ENCODE measurements at regions not wholly inside any gene's neighbourhood (a gene's known extent, or its start where the extent isn't known, plus 50 kb on each side); places are given as distances from the start of the nearest gene placed in this dataset.

DNA sequence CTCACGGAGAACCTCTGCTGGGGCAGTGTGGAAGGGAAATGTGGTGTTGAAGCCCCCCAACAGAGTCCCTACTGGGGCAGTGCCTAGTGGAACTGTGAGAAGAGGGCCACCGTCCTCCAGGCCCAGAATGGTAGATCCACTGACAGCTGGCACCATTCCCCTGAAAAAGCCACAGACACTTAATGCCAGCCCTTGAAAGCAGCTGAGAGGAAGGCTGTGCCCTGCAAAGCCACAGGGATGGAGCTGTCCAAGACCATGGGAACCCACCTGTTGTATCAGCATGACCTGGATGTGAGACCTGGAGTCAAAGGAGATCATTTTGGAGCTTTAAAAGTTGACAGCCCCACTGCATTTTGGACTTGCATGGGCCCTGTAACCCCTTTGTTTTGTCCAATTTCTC, 363.5 kb upstream of the PRICKLE1 start:
- no peak overlapping the region for H3K4me3 ChIP-seq (ENCODE audit: low read depth, low read length)
- no peak for DNase-seq (ENCODE audit: low read depth)
- TF ChIP-seq, protein P1, sequence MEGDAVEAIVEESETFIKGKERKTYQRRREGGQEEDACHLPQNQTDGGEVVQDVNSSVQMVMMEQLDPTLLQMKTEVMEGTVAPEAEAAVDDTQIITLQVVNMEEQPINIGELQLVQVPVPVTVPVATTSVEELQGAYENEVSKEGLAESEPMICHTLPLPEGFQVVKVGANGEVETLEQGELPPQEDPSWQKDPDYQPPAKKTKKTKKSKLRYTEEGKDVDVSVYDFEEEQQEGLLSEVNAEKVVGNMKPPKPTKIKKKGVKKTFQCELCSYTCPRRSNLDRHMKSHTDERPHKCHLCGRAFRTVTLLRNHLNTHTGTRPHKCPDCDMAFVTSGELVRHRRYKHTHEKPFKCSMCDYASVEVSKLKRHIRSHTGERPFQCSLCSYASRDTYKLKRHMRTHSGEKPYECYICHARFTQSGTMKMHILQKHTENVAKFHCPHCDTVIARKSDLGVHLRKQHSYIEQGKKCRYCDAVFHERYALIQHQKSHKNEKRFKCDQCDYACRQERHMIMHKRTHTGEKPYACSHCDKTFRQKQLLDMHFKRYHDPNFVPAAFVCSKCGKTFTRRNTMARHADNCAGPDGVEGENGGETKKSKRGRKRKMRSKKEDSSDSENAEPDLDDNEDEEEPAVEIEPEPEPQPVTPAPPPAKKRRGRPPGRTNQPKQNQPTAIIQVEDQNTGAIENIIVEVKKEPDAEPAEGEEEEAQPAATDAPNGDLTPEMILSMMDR (IDR thresholded peaks at IDR 0.05; ENCODE audit: low read depth, low read length, missing control alignments) = no peak

DNA sequence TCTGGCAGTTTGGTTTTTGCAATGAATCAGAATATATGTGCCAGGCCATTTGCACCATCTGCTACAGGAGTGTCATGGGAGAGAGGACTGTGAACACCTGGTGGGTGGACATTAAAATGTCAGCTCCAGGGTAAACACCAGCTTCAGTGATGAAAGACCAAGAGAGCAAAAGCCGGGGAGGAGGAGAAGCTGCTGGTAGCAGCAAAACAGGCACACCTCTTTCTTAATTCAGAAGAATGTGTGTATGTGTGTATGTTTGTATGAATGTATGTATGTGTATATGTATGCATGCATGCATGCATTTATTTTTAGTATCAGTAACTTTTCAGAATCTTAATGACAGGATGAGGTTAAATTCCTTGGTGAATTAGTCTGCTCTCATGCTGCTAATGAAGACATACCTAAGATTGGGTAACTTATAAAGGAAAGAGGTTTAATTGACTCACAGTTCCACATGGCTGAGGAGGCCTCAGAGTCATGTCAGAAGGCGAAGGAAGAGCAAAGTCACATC, 357.4 kb upstream of the PRICKLE1 start:
- no peak overlapping the region for H3K4me3 ChIP-seq (ENCODE audit: low read depth, low read length)
- TF ChIP-seq, protein P1 (IDR thresholded peaks at IDR 0.05; ENCODE audit: low read depth, low read length, missing control alignments) = no peak
- DNase-seq (ENCODE audit: low read depth) = no peak

DNA sequence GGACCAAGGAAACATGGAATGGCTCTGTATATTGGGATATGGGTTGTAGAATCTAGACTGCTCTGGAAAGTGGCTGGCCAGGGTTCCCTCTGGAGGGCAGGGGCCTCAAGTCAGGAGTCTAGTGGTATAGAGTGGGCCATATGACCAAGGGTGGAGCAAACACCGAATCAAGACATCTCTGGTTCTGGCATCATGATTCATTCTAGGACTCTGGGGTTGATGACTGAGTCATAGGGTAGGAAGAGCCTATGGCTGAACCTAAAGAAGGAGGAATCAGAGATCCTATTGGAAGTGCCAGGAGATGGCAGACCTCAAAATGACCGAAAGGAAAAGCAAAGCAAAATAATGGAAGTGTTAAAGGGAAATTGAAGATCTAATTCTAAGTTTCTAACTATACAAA, 356.4 kb upstream of the PRICKLE1 start:
- no peak overlapping the region for H3K4me3 ChIP-seq (ENCODE audit: low read depth, low read length)
- DNase-seq (ENCODE audit: low read depth) = no peak
- TF ChIP-seq, protein P1 (IDR thresholded peaks at IDR 0.05; ENCODE audit: low read depth, low read length, missing control alignments) = no peak

DNA sequence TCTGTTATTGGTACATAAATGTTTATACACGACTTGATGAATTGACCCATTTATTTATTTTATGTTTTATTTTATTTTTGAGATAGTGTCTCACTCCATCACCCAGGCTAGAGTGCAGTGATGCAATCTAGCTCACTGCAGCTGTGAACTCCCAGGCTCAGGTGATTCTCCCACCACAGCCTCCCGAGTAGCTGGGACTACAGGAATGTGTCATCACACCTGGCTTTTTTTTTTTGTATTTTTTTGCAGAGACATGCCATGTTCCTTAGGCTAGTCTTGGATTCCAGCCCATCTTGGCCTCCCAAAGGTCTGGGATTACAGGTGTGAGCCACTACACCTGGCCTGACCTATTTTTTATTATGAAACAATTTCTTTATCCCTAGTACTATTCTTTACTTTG, 355.0 kb upstream of the PRICKLE1 start:
- no peak overlapping the region for H3K4me3 ChIP-seq (ENCODE audit: low read depth, low read length)
- TF ChIP-seq, protein P1 (IDR thresholded peaks at IDR 0.05; ENCODE audit: low read depth, low read length, missing control alignments) = no peak

DNA sequence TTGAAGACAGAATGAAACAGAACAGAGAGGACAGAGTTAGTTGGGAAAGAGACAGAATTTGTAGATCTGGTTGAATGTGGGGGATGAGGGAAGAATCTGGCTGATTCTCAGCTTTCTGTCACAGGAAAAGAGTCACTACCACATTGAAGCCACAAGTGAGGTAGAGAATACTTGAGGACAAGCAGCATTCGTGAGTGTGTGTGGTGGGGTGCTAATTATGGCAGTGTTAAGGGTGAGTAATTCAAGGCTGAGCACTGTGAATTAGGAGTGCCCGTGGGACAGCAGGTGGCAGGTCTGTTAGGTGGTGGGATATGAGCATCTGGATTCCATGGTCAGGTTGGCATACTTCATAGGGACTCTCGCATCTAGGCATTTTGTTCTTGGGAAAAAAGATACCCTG, 347.4 kb upstream of the PRICKLE1 start:
- H3K4me3 ChIP-seq (ENCODE audit: low read depth, low read length) = no peak overlapping the region
- TF ChIP-seq, protein P1 (IDR thresholded peaks at IDR 0.05; ENCODE audit: low read depth, low read length, missing control alignments) = no peak
- no peak for DNase-seq (ENCODE audit: low read depth)

More for the DNA sequence above, 355.0 kb upstream of the PRICKLE1 start:
- DNase-seq (ENCODE audit: low read depth) = no peak

GRCh38 chr12:42936260-42936659, 346.7 kb upstream of the PRICKLE1 start:
- no peak overlapping the region for H3K4me3 ChIP-seq (ENCODE audit: low read depth, low read length)
- DNase-seq (ENCODE audit: low read depth) = no peak
- TF ChIP-seq, protein P1 (IDR thresholded peaks at IDR 0.05; ENCODE audit: low read depth, low read length, missing control alignments) = no peak

DNA sequence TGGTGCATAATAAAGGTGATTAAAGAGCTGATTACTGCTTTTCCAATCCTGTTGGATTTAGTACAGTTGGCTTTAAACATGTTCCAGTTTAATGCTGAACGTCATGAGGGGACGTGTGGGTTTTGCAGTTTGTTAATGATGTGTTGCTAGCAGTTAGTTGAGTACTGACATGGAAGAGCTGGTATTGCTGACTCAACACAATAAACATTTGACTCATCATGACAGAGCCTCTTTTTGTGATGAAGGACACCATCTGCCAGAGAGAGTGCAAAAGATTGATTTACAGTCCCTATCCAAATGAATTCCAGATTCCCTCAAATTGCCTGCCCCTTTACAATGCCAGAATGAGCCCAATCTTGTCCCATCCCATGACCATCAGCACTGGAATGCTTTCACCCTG, 346.2 kb upstream of the PRICKLE1 start:
- no peak overlapping the region for H3K4me3 ChIP-seq (ENCODE audit: low read depth, low read length)
- DNase-seq (ENCODE audit: low read depth) = no peak
- TF ChIP-seq, protein P1 (IDR thresholded peaks at IDR 0.05; ENCODE audit: low read depth, low read length, missing control alignments) = no peak
